ENCODE measurements at regions not wholly inside any gene's neighbourhood (a gene's known extent, or its start where the extent isn't known, plus 50 kb on each side); places are given as distances from the start of the nearest gene placed in this dataset.

GRCh38 chr17:79285973-79286372, 211.3 kb downstream of the ENGASE start:
- no peak for DNase-seq (ENCODE audit: low read depth)
- H3K4me3 ChIP-seq (ENCODE audit: low read length): no peak overlapping the region
- no peak for TF ChIP-seq CTCF (conservative IDR thresholded peaks at IDR 0.05; ENCODE audit: low read depth, low read length)

GRCh38 chr17:79282294-79282693, 207.7 kb downstream of the ENGASE start:
- TF ChIP-seq CTCF (conservative IDR thresholded peaks at IDR 0.05; ENCODE audit: low read depth, low read length): no peak
- DNase-seq (ENCODE audit: low read depth): no peak
- no peak overlapping the region for H3K4me3 ChIP-seq (ENCODE audit: low read length)

GRCh38 chr17:79281803-79282202, 207.2 kb downstream of the ENGASE start:
- no peak for TF ChIP-seq CTCF (conservative IDR thresholded peaks at IDR 0.05; ENCODE audit: low read depth, low read length)

GRCh38 chr17:79280866-79281572, 206.4 kb downstream of the ENGASE start:
- no peak for TF ChIP-seq CTCF (conservative IDR thresholded peaks at IDR 0.05; ENCODE audit: low read depth, low read length)
- no peak overlapping the region for H3K4me3 ChIP-seq (ENCODE audit: low read length)
- no peak for DNase-seq (ENCODE audit: low read depth)

More at GRCh38 chr17:79281803-79282202, 207.2 kb downstream of the ENGASE start:
- H3K4me3 ChIP-seq (ENCODE audit: low read length): no peak overlapping the region
- DNase-seq (ENCODE audit: low read depth): no peak

- H3K4me3 ChIP-seq (ENCODE audit: low read length): no peak overlapping the region
- DNase-seq (ENCODE audit: low read depth): no peak
- TF ChIP-seq CTCF (conservative IDR thresholded peaks at IDR 0.05; ENCODE audit: low read depth, low read length): no peak
These were observed 205.4 kb downstream of the ENGASE start for GRCh38 chr17:79280010-79280409.

GRCh38 chr17:79279320-79279719, 204.7 kb downstream of the ENGASE start:
- no peak for TF ChIP-seq CTCF (conservative IDR thresholded peaks at IDR 0.05; ENCODE audit: low read depth, low read length)

GRCh38 chr17:79276821-79277220, 202.2 kb downstream of the ENGASE start:
- H3K4me3 ChIP-seq (ENCODE audit: low read length): no peak overlapping the region
- TF ChIP-seq CTCF (conservative IDR thresholded peaks at IDR 0.05; ENCODE audit: low read depth, low read length): no peak
- no peak for DNase-seq (ENCODE audit: low read depth)

More at GRCh38 chr17:79279320-79279719, 204.7 kb downstream of the ENGASE start:
- no peak for DNase-seq (ENCODE audit: low read depth)
- no peak overlapping the region for H3K4me3 ChIP-seq (ENCODE audit: low read length)

Data from retinal pigment epithelial cell (primary cell).